Hepatocyte (in vitro differentiated cells): ENCODE measurements at regions not wholly inside any gene's neighbourhood (a gene's known extent, or its start where the extent isn't known, plus 50 kb on each side); places are given as distances from the start of the nearest gene placed in this dataset.

Experiments
- CTCF ChIP-seq: fragments of 200-600 bp; sonication (generic); IDR thresholded peaks from 2 replicates; pipeline ENCODE4 v1.5.1; 2016; ENCODE audit warnings: antibody characterized with exemption, mild to moderate bottlenecking; ENCODE audit not compliant: poor library complexity
- EZH2 ChIP-seq: fragments of 200-600 bp; sonication (generic); IDR thresholded peaks from 2 replicates; pipeline ENCODE4 v1.6.1; 2016; ENCODE audit warnings: antibody characterized with exemption, mild to moderate bottlenecking, borderline replicate concordance

- no peak for TF ChIP-seq CTCF
- no peak for TF ChIP-seq EZH2
Measured at GRCh38 chr3:23649448-23649847, 156.3 kb upstream of the UBE2E1 start.
